ENCODE measurements at regions not wholly inside any gene's neighbourhood (a gene's known extent, or its start where the extent isn't known, plus 50 kb on each side); places are given as distances from the start of the nearest gene placed in this dataset.

- no peak for TF ChIP-seq JUND (IDR thresholded peaks at IDR 0.05; ENCODE audit: low read depth)
- in situ Hi-C loops (cut with HindIII; ENCODE audit: low pct_unique_long_range_greater_than_20kb, low sequenced_read_pairs): no loop called here
- no peak for DNase-seq (ENCODE audit: low read depth in 1 of 2, low spot score in 1 of 2)
These were observed 106.4 kb downstream of the BRD1 start for GRCh38 chr22:49721211-49721763.

GRCh38 chr22:49720279-49720959 is 107.3 kb downstream of the BRD1 start:
- DNase-seq (ENCODE audit: low read depth in 1 of 2, low spot score in 1 of 2): no peak
- no peak for TF ChIP-seq JUND (IDR thresholded peaks at IDR 0.05; ENCODE audit: low read depth)
- in situ Hi-C loops (cut with HindIII; ENCODE audit: low pct_unique_long_range_greater_than_20kb, low sequenced_read_pairs): no loop called here

GRCh38 chr22:49719046-49719445 is 108.6 kb downstream of the BRD1 start:
- TF ChIP-seq JUND (IDR thresholded peaks at IDR 0.05; ENCODE audit: low read depth): no peak
- no peak for DNase-seq (ENCODE audit: low read depth in 1 of 2, low spot score in 1 of 2)
- in situ Hi-C loops (cut with HindIII; ENCODE audit: low pct_unique_long_range_greater_than_20kb, low sequenced_read_pairs): no loop called here

GRCh38 chr22:49718396-49718795 is 109.3 kb downstream of the BRD1 start:
- TF ChIP-seq JUND (IDR thresholded peaks at IDR 0.05; ENCODE audit: low read depth): no peak
- no peak for DNase-seq (ENCODE audit: low read depth in 1 of 2, low spot score in 1 of 2)
- in situ Hi-C loops (cut with HindIII; ENCODE audit: low pct_unique_long_range_greater_than_20kb, low sequenced_read_pairs): no loop called here

GRCh38 chr22:49717322-49717919 is 110.3 kb downstream of the BRD1 start:
- TF ChIP-seq JUND (IDR thresholded peaks at IDR 0.05; ENCODE audit: low read depth): no peak
- DNase-seq (ENCODE audit: low read depth in 1 of 2, low spot score in 1 of 2): no peak
- in situ Hi-C loops (cut with HindIII; ENCODE audit: low pct_unique_long_range_greater_than_20kb, low sequenced_read_pairs): no loop called here

GRCh38 chr22:49716441-49716840 is 111.2 kb downstream of the BRD1 start:
- DNase-seq (ENCODE audit: low read depth in 1 of 2, low spot score in 1 of 2): no peak
- in situ Hi-C loops (cut with HindIII; ENCODE audit: low pct_unique_long_range_greater_than_20kb, low sequenced_read_pairs): no loop called here
- no peak for TF ChIP-seq JUND (IDR thresholded peaks at IDR 0.05; ENCODE audit: low read depth)

GRCh38 chr22:49715450-49715849 is 112.2 kb downstream of the BRD1 start:
- no peak for TF ChIP-seq JUND (IDR thresholded peaks at IDR 0.05; ENCODE audit: low read depth)
- no peak for DNase-seq (ENCODE audit: low read depth in 1 of 2, low spot score in 1 of 2)
- in situ Hi-C loops (cut with HindIII; ENCODE audit: low pct_unique_long_range_greater_than_20kb, low sequenced_read_pairs): no loop called here

- DNase-seq (ENCODE audit: low read depth in 1 of 2, low spot score in 1 of 2): no peak
- in situ Hi-C loops (cut with HindIII; ENCODE audit: low pct_unique_long_range_greater_than_20kb, low sequenced_read_pairs): no loop called here
- TF ChIP-seq JUND (IDR thresholded peaks at IDR 0.05; ENCODE audit: low read depth): no peak
These were observed 114.7 kb downstream of the BRD1 start for GRCh38 chr22:49713003-49713402.

- TF ChIP-seq JUND (IDR thresholded peaks at IDR 0.05; ENCODE audit: low read depth): no peak
- DNase-seq (ENCODE audit: low read depth in 1 of 2, low spot score in 1 of 2): peak; percentile 34 to 55
- in situ Hi-C loops (cut with HindIII; ENCODE audit: low pct_unique_long_range_greater_than_20kb, low sequenced_read_pairs): no loop called here
These were observed 115.4 kb downstream of the BRD1 start for GRCh38 chr22:49712195-49712791.

GRCh38 chr22:49710746-49711145 is 116.9 kb downstream of the BRD1 start:
- in situ Hi-C loops (cut with HindIII; ENCODE audit: low pct_unique_long_range_greater_than_20kb, low sequenced_read_pairs): no loop called here
- DNase-seq (ENCODE audit: low read depth in 1 of 2, low spot score in 1 of 2): no peak
- no peak for TF ChIP-seq JUND (IDR thresholded peaks at IDR 0.05; ENCODE audit: low read depth)

- in situ Hi-C loops (cut with HindIII; ENCODE audit: low pct_unique_long_range_greater_than_20kb, low sequenced_read_pairs): no loop called here
- no peak for DNase-seq (ENCODE audit: low read depth in 1 of 2, low spot score in 1 of 2)
- no peak for TF ChIP-seq JUND (IDR thresholded peaks at IDR 0.05; ENCODE audit: low read depth)
These were observed 118.2 kb downstream of the BRD1 start for GRCh38 chr22:49709464-49709863.

- DNase-seq (ENCODE audit: low read depth in 1 of 2, low spot score in 1 of 2): no peak
- TF ChIP-seq JUND (IDR thresholded peaks at IDR 0.05; ENCODE audit: low read depth): no peak
- in situ Hi-C loops (cut with HindIII; ENCODE audit: low pct_unique_long_range_greater_than_20kb, low sequenced_read_pairs): no loop called here
These were observed 121.7 kb downstream of the BRD1 start for GRCh38 chr22:49705972-49706352.
